ENCODE measurements at regions not wholly inside any gene's neighbourhood (a gene's known extent, or its start where the extent isn't known, plus 50 kb on each side); places are given as distances from the start of the nearest gene placed in this dataset.

GRCh38 chr11:103832762-103833161 lies 203.7 kb upstream of the DDI1 start:
- TF ChIP-seq, protein P1, sequence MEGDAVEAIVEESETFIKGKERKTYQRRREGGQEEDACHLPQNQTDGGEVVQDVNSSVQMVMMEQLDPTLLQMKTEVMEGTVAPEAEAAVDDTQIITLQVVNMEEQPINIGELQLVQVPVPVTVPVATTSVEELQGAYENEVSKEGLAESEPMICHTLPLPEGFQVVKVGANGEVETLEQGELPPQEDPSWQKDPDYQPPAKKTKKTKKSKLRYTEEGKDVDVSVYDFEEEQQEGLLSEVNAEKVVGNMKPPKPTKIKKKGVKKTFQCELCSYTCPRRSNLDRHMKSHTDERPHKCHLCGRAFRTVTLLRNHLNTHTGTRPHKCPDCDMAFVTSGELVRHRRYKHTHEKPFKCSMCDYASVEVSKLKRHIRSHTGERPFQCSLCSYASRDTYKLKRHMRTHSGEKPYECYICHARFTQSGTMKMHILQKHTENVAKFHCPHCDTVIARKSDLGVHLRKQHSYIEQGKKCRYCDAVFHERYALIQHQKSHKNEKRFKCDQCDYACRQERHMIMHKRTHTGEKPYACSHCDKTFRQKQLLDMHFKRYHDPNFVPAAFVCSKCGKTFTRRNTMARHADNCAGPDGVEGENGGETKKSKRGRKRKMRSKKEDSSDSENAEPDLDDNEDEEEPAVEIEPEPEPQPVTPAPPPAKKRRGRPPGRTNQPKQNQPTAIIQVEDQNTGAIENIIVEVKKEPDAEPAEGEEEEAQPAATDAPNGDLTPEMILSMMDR (IDR thresholded peaks at IDR 0.05; ENCODE audit: extremely low read depth in 1 of 2, insufficient read depth in 1 of 2, low read depth in 1 of 2, low read length in 2 of 2), result no peak
- TF ChIP-seq POLR2A (IDR thresholded peaks at IDR 0.05; ENCODE audit: low read depth, low read length), result no peak
- no peak for TF ChIP-seq POLR2AphosphoS5 (IDR thresholded peaks at IDR 0.05; ENCODE audit: insufficient read depth, low read depth, low read length)
- TF ChIP-seq GATA2 (IDR thresholded peaks at IDR 0.05; ENCODE audit: insufficient read depth, insufficient read length, low read depth, low read length), result no peak
- TF ChIP-seq MAX (IDR thresholded peaks at IDR 0.05; ENCODE audit: insufficient read depth, insufficient read length), result no peak
- TF ChIP-seq EZH2 (IDR thresholded peaks at IDR 0.05; ENCODE audit: borderline replicate concordance, low read depth, low read length, severe bottlenecking), result no peak
